ENCODE measurements at regions not wholly inside any gene's neighbourhood (a gene's known extent, or its start where the extent isn't known, plus 50 kb on each side); places are given as distances from the start of the nearest gene placed in this dataset.

- TF ChIP-seq CTCF (IDR thresholded peaks at IDR 0.05) (no peak), POLR2AphosphoS5 (IDR thresholded peaks at IDR 0.05) (peak in 1 of 2 donors; percentile 23), POLR2A (IDR thresholded peaks at IDR 0.05) (no peak)
Observed at GRCh38 chr9:107983181-107983603, 493.6 kb upstream of the KLF4 start.
